Left lobe of liver (tissue), 2 donors: ENCODE measurements at regions not wholly inside any gene's neighbourhood (a gene's known extent, or its start where the extent isn't known, plus 50 kb on each side); places are given as distances from the start of the nearest gene placed in this dataset.
"Not testable (repeated sequence)": the region's sequence is repeated elsewhere in the genome, so short reads cannot be mapped to it uniquely, and the experiment has no call there.

ENCODE experiments used
- ATAC-seq: fragments of 200-7000 bp; cut with Tn5 transposase; one replicate; pipeline ENCODE4 v1.9.1; 2020; ENCODE audit warnings: mild to moderate bottlenecking, moderate library complexity
- DNase-seq: peaks from one replicate; pipeline ENCODE4 v3.0.0-alpha.2; 2020; ENCODE audit warnings: low spot score
- donor health status: DM: no; HTN: no; CAD: no; lungs with moderate emphysema.
- donor health status: DM: no; HTN: yes; CAD: no.

DNA sequence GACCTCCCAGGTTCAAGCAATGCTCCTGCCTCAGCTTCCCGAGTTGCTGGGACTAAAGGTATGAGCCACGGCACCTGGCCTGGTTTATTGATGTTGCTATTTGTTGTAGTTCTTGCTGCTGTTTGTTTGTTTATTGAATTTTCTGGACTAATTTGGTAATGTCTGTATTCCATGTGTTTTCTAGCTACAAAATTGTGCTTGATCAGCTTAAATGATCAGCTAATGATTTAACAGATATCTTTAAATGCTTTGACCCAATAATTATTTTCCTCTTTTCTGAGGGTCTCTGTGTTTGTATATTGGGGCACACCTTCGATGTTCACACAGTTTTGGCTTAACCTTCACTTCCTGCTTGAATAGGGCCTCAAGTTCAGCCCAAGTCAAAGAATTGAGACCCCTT, 488.1 kb upstream of the HTR2C start:
- no peak for DNase-seq
- no peak for ATAC-seq

DNA sequence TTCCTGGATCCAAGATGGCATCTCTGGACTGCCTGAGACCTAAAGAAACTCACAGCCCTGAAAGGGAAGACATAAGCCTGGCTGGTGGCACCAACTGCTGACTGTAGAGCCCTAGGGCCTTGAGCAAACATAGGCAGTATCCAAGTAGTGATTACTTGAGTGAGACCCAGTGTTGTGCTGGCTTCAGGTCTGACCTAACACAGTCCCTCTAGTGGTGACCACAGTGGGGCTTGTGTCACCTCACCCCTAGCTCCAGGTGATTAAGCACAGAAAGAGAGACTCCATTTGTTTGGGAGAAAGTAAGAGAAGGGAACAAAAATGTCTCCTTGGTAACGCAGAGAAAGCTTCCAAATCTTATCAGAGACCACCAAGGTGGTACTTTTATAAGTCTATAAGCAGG, 496.3 kb upstream of the HTR2C start:
- ATAC-seq (no peak), DNase-seq (no peak)

DNA sequence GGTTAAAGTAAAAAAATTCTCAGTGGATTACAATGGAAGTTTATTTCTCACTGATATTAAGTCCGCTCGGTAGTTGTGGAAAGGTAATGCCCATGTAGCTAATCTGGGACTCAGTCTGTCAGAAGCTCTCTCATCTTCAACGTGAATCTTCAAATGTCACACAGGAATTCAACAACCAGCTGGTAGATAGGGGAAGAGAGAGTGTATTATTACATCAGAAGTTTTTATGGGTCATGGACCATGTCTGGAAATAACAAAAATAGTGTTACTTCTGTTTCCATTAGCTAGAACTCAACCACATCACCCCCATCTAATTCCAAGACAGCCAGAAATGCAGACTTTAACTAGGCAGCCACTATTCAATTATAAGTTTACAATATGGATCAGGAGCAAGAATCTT, 506.1 kb upstream of the HTR2C start:
- no peak for DNase-seq
- no peak for ATAC-seq

DNA sequence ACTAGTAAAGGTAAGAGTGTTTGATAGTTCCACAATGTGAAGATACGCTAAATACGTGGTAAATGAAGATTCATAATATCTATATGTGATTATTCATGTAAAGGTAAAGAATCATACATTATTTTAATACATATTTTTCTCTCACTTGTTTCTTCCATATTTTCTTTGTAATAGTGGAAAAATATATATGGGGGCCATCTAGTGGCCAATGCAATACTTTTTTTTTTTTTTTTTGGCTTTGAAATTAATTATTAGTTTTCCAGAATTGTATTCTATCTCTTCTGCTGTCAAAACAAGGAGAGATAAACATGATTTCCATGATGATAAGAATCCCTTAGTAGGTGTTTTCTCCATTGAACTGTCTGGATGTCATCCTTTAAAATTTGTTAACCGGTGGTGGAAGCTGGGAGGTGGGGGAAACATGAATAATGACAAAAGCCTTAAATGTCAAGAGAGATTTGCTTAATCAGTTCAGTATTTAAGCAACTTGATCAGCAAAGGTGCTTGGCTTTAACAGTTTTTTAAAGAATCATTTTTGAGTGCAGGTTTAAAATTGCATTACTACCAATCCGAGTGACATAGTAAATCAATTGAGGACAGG, 508.7 kb upstream of the HTR2C start:
- ATAC-seq = no peak
- no peak for DNase-seq

DNA sequence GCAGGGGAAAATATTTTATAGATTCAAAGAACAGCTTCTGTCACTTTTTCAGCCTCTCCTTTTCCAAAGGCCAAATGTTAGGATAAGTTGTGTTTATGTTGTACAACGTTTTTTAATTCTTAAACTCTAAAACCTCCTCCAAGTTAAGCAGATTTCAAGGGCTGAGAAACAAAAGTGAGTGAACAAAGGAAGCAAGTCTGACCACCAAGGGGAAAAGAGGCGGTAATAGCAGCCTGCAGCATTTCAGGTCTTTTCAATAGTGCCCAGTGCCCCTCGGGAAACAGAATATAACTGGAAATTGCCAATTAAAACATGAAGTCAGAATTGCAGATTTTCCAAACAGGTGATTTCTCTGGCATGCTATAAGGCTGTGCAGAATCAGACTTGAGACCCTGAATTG, 510.0 kb upstream of the HTR2C start:
- ATAC-seq (no peak), DNase-seq (no peak)

DNA sequence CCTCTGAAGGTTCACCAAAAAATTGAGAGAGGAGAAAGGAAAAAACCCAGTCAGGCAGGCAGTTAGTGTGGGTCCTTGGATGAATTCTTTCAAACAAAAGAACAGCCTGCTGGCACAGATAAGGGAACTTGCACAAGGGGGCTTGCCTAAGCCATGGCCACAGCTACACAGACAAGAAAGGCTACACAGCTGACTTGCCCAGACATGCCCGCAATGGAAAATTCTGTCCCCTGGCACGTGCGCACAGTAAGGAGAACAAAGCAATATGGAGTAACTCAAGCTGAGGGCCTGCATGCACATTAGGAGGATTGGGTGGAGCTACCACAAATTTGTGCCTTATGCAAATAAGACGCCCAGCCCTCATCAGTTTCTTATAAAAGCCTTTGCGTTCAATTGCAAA, 512.5 kb upstream of the HTR2C start:
- DNase-seq (no peak), ATAC-seq (no peak)

DNA sequence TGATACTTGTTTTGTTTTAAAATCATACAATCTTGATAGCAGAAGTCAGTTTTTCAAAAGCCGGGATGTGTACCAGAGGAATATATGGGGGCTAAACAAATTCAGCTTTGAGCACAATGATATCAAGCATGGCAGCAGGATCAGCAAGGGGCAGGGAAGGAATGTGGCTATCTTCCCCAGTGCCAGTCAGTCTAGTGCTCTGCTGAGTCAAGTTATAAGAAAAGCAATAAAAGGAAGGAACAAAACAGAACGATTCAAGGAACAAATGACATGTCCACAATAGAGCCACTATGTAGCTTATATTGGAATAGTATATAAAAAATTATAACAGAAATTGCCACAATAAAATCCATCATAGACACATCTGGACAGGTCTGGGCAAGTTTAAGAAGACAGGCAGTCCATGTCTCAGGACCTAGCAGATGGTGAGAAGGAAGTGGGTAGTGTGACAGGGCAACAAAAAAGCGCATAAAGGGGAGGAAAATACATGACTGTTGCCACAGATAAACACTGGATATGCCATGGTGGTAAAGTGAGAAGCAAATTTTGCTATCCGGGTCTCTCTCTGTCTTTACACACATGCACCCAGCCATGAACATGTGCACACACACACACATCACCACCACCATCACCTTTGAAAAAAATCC, 518.2 kb upstream of the HTR2C start:
- DNase-seq (no peak), ATAC-seq (no peak)

DNA sequence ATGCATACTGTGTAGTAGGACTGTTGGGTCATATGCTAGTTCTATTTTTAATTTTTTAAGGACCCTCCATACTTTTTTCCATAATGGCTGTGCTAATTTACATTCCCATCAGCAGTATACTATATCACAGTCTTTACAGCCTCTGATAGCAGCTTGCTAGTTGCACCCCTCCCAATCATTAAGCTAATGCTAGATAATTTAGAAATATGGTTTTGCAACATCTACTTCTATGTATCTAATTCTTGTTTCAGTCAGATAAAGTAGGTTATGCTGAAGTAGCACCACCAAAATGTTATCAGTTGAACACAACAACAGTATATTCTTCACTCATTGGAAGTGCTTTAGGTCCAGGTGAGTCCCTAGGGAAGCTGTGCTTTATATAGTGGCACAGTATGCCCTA, 522.7 kb upstream of the HTR2C start:
- DNase-seq = no peak

DNA sequence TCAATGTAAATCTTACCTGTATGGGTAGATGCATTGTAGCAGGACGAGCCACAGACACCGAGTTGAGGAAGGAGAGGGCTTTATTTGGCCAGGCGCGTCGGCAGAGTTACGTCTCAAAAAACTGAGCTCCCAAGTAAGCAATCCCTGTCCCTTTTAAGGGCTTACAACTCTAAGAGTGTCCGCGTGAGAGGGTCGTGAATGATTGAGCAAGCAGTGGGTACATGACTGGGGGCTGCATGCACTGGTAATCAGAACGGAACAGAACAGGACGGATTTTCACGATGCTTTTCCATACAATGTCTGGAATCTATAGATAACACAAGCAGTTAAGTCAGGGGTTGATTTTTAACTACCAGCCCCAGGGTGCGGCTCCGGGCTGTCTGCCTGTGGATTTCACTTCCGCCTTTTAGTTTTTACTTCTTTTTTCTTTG, 524.9 kb upstream of the HTR2C start:
- no peak for ATAC-seq
- no peak for DNase-seq

More for the DNA sequence above, 522.7 kb upstream of the HTR2C start:
- no peak for ATAC-seq

DNA sequence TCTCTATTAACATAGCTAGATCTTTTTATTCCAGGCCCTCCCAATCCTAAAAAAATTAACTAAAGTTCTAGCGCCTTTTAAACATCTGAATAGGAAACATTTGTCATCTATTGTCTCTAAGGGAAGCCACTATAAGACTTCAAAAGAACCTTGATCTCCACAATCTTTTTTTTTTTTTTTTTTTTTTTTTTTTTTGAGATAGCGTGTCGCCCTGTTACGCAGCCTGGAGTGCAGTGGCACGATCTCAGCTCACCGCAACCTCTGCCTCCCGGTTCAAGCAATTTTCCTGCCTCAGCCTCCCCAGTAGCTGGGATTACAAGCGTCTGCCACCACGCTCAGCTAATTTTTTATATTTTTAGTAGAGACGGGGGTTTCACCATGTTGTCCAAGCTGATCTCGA, 526.5 kb upstream of the HTR2C start:
- ATAC-seq, DNase-seq: not testable (repeated sequence)

DNA sequence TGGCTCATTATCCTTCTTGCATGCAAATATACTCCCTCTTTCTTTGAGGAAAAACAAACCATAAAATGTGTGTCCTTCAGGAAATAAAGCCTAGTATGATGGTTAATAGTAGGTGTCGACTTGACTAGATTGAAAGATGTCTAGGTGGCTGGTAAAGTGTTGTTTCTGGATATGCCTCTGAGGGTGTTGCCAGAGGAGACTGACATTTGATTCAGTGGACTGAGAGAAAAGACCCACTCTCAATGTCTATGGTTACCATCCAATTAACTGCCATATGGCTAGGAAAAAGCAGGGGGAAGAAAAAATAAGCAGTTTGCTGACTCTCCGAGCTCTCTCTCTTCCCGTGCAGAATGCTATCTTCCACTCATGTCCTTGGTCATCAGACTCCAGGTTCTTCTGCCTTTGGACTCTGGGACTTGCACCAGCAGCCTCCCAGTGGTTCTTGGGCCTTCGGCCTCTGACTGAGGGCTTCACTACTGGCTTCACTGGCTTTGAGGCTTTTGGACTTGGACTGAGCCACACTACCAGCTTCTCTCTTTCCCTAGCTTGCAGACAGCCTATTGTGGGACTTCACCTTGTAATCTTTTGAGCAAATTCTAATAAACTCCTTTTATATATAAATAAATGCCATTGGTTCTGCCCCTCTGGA, 532.1 kb upstream of the HTR2C start:
- no peak for ATAC-seq
- DNase-seq = no peak

DNA sequence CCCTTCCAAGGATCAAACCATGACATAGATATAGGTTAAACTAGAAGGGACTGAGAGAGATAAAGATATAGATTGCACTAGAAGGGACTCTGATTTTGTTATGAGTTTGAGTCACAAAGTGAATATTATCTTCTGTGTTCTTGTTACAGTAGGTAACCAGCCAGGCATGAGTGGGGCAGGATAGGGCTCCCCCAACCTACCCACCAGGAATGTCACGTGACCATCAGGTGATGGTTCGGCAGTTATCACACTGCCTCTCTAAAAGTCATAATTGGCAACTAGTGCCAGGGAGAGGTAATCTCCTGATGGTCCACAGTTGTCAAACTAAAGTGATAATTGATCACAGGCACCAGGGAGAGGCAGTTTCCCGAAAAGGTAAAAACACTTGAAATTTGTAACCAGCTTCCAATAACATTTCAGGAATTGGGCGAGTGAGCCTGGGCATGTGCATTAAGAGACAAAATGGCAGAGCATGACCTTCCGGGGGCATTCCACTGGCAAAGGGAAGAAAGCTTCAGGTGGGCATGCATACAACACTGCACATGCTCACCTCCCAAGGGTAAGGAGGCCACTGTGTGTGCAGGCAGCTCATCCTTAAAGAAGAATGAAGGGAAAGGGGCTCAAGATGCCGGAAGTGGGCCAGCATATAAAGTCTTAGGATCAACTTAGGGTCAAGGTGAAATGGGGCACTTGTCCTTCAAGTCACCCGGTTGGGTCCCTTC, 533.6 kb upstream of the HTR2C start:
- DNase-seq (no peak), ATAC-seq (no peak)

DNA sequence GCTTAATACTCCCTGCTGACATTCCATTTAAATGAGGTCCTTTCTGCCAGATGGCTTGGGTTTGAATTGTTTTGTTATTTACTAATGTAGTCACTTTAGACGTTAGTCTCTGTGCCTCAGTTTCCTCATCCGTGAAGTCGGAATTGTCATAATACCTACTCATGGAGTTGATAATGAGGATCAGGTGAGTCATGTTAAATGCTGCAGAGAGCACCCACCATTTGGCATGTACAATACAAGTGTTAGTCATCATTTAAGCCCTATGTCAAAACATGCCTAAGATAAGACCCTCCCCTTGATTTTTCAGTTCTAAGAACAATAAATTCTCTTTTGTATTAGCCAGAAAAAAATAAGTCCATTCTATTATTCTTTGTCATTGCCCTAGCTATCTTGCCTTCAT, 534.8 kb upstream of the HTR2C start:
- ATAC-seq (no peak), DNase-seq (no peak)

DNA sequence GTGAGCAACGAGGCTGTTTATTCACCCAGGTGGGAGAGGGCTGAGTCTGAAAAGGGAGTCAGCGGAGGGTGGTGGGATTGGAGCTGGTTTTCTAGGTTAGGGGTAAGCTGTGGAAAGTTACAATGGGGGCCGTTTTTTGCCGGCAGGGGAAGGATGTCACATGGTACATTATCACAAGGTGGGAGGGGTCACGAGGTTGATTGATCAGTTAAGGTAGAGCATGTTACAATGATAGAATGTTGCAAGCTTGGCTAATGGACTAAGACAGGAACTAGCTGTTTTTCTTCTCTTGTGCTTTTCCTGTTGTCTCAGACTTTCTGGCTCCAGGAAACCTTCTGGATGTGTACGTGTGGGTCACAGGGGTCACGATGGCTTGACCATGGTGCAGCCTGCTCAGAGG, 536.3 kb upstream of the HTR2C start:
- DNase-seq (no peak), ATAC-seq (no peak)

DNA sequence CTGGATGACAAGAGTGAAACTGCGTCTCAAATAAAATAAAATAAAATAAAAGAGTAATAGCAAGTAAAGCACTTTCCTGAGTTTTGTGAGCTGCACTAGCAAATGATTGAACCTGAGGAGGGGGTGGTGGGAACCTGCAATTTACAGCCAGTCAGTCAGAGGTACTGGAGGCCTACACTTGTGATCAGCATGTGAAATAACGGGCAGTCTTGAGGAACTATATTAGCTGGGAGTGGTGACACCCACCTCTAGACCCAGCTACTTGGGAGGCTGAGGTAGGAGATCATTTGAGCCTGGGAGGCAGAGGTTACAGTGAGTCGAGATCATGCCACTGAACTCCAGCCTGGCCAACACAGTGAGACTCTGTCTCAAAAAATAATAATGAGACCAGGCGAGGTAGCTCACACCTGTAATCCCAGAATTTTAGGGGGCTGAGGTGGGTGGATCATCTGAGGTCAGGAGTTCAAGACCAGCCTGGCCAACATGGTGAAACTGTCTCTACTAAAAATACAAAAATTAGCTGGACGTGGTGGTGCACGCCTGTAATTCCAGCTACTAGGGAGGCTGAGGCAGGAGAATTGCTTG, 537.1 kb upstream of the HTR2C start:
- DNase-seq (no peak), ATAC-seq (no peak)

DNA sequence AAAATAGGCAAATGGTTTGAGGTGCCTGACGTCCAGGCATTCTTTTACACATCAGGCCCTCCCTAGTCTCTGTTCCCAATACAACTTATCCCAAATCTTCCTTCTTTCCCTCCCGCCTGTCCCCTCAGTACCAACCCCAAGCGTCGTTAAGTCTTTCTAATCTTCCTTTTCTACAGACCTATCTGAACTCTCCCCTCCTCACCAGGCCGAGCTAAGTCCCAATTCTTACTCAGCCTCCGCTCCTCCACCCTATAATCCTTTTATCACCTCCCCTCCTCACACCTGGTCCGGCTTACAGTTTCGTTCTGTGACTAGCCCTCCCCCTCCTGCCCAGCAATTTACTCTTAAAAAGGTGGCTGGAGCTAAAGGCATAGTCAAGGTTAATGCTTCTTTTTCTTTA, 542.4 kb upstream of the HTR2C start:
- not testable (repeated sequence) for DNase-seq, ATAC-seq

DNA sequence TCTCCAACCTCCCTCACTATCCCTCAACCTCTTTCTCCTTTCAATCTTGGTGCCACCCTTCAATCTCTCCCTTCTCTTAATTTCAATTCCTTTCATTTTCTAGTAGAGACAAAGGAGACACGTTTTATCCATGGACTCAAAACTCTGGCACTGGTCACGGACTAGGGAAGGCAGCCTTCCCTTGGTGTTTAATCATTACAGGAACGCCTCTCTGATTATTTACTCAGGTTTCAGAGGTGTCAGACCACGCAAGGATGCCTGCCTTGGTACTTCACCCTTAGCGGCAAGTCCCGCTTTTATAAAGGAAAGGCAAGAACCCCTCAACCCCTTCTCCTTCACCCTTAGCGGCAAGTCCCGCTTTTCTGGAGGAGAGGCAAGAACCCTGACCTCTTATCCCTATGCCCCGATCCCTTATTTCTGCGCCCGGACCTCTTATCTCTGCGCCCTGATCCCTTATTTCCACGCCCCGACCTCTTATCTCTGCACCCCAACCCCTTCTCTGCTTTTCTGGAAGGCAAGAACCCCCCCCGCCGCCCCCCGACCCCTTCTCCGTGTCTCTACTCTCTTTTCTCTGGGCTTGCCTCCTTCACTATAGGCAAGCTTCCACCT, 543.1 kb upstream of the HTR2C start:
- DNase-seq, ATAC-seq: not testable (repeated sequence)

DNA sequence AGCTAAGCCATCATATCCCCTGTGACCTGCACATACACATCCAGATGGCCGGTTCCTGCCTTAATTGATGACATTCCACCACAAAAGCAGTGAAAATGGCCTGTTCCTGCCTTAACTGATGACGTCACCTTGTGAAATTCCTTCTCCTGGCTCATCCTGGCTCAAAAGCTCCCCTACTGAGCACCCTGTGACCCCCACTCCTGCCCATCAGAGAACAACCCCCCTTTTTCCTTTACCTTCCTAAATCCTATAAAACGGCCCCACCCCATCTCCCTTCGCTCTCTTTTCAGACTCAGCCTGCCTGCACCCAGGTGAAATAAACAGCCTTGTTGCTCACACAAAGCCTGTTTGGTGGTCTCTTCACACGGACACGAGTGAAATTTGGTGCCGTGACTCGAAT, 543.8 kb upstream of the HTR2C start:
- DNase-seq, ATAC-seq: not testable (repeated sequence)

DNA sequence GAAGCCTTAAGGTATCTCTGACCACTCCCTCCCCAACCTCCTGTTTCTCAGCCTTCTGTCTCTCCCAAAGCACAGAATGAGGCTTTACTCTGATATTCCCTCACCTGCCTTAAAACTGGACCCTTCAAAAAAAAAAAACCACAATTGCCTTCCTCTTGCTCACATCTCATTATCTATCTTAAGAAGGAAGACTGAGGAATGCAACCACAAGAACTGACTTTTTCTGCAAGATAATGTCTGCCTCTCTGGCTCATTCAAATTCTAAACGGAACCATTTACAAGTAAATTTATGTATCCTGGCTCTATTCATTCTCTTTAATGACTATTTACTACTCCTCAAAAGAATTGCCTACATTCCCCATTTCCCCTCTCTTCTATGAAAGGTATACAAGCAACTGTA, 545.5 kb upstream of the HTR2C start:
- DNase-seq = no peak
- ATAC-seq = no peak

DNA sequence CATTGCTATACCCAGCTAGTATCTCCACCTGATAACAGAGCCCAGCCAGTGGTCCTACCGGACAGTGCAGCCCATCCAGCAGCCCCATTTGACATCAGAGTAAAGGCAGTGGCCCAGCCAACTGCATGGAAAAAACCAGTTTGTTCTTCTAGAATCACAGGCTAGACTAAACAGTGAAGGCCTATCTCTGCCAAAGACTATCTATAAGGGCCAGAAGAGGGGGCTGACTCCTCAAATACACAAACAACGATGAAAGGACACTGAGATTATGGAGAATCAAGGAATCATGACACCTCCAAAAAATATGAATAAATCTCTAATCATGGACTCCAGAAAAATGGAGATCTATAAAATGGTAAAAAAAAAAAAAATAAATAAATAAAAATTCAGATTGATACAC, 546.4 kb upstream of the HTR2C start:
- ATAC-seq = no peak

More for the DNA sequence above, 546.4 kb upstream of the HTR2C start:
- DNase-seq = no peak
